GM12878 (cell line): ENCODE measurements at regions not wholly inside any gene's neighbourhood (a gene's known extent, or its start where the extent isn't known, plus 50 kb on each side); places are given as distances from the start of the nearest gene placed in this dataset.

ENCODE experiments used
- BACH1 ChIP-seq: fragments of 450-650 bp; IDR thresholded peaks from 2 replicates; pipeline ENCODE4 v1.6.1; 2017; ENCODE audit warnings: mild to moderate bottlenecking, borderline replicate concordance
- CHD4 ChIP-seq: fragments of 200-600 bp; sonication (generic); IDR thresholded peaks from 2 replicates; pipeline ENCODE4 v1.6.1; 2016; ENCODE audit warnings: mild to moderate bottlenecking
- CTCF ChIP-seq, 3 experiments: IDR thresholded peaks in 2 of 3; conservative IDR thresholded peaks in 1 of 3; 2 replicates each; pipeline ENCODE4 v1.5.1; 2011; ENCODE audit warnings: low read depth in 3 of 3, low read length in 3 of 3, mild to moderate bottlenecking in 3 of 3, control low read depth in 2 of 3, moderate library complexity in 2 of 3, inconsistent platforms in 1 of 3, mixed read lengths in 1 of 3; ENCODE audit not compliant: control insufficient read depth in 2 of 3, insufficient read depth in 1 of 3; ENCODE audit errors: extremely low read depth in 1 of 3
- DPF2 ChIP-seq: fragments of 450-650 bp; IDR thresholded peaks from 2 replicates; pipeline ENCODE4 v1.6.1; 2017; ENCODE audit warnings: mild to moderate bottlenecking
- ESRRA ChIP-seq: IDR thresholded peaks from 2 replicates; pipeline ENCODE4 v1.6.1; 2012; ENCODE audit warnings: mild to moderate bottlenecking, low read length, improper control_type of control experiment
- EZH2 ChIP-seq: IDR thresholded peaks from 2 replicates; pipeline ENCODE4 v1.6.1; 2012; ENCODE audit warnings: low read depth, mild to moderate bottlenecking, control low read depth, inconsistent platforms, low read length, borderline replicate concordance; ENCODE audit not compliant: control insufficient read depth
- MXI1 ChIP-seq: fragments of 150-350 bp; IDR thresholded peaks from 2 replicates; pipeline ENCODE4 v1.6.1; 2011; ENCODE audit warnings: low read depth, mild to moderate bottlenecking, inconsistent platforms, low read length, improper control_type of control experiment
- NKRF ChIP-seq: fragments of 450-650 bp; conservative IDR thresholded peaks from 2 replicates; pipeline ENCODE4 v1.6.1; 2017; ENCODE audit warnings: mild to moderate bottlenecking, moderate library complexity
- PML ChIP-seq: IDR thresholded peaks from 2 replicates; pipeline ENCODE4 v1.6.1; 2012; ENCODE audit warnings: low read length, inconsistent platforms
- SMC3 ChIP-seq: IDR thresholded peaks from 2 replicates; pipeline ENCODE4 v1.6.1; 2011; ENCODE audit warnings: low read length, improper control_type of control experiment, borderline replicate concordance
- SRF ChIP-seq, 2 experiments: IDR thresholded peaks; 2 replicates each; pipeline ENCODE4 v1.6.1; 2011; ENCODE audit warnings: low read depth in 2 of 2, low read length in 2 of 2, mild to moderate bottlenecking in 1 of 2, moderate library complexity in 1 of 2
- USF2 ChIP-seq: IDR thresholded peaks from 2 replicates; pipeline ENCODE4 v1.6.1; 2011; ENCODE audit warnings: low read depth, low read length, improper control_type of control experiment, borderline replicate concordance
- YY1 ChIP-seq: IDR thresholded peaks from 2 replicates; pipeline ENCODE4 v1.6.1; 2011; ENCODE audit warnings: low read depth, mild to moderate bottlenecking, low read length

- no peak for TF ChIP-seq MXI1
- no peak for TF ChIP-seq NKRF
- TF ChIP-seq EZH2 = no peak
- no peak for TF ChIP-seq YY1
- TF ChIP-seq USF2 = no peak
- no peak for TF ChIP-seq SRF (IDR thresholded peaks at IDR 0.05; ENCODE audit: low read depth in 2 of 2, low read length in 2 of 2)
- TF ChIP-seq SMC3 = no peak
- TF ChIP-seq BACH1 = no peak
- no peak for TF ChIP-seq CHD4
- TF ChIP-seq CTCF (IDR thresholded peaks at IDR 0.05 in 2 of 3, conservative IDR thresholded peaks at IDR 0.05 in 1 of 3; ENCODE audit: control insufficient read depth in 2 of 3, extremely low read depth in 1 of 3, insufficient read depth in 1 of 3, low read depth in 3 of 3, low read length in 3 of 3) = no peak
- TF ChIP-seq DPF2 = no peak
- TF ChIP-seq ESRRA = no peak
- no peak for TF ChIP-seq PML
Observed at GRCh38 chrX:43266487-43266886, 389.6 kb upstream of the MAOA start.
